MCF 10A (cell line): ENCODE measurements at regions not wholly inside any gene's neighbourhood (a gene's known extent, or its start where the extent isn't known, plus 50 kb on each side); places are given as distances from the start of the nearest gene placed in this dataset.

ENCODE experiments used
- BruUV-seq: library from RNA; stranded (reverse); fragments of 400-500 nt; replicated peaks from 2 replicates; lab custom pipeline; 2021; lab: Mats Ljungman, UMichigan
- CTCF ChIA-PET: fragments of 300-600 bp; sonication (Branson Sonifier 250); formaldehyde crosslinking; extraction: SDS; loops from one replicate; lab custom pipeline; 2021; ENCODE audit warnings: antibody characterized with exemption, inconsistent platforms; lab: Yijun Ruan, JAX
- POLR2A ChIA-PET: fragments of 300-600, 350-650 bp; sonication (Branson Sonifier 250); formaldehyde crosslinking; extraction: SDS; loops from one replicate; lab custom pipeline; 2020; ENCODE audit warnings: antibody characterized with exemption, inconsistent platforms; lab: Yijun Ruan, JAX
- DNase-seq: peaks from one replicate; pipeline ENCODE4 v3.0.0-alpha.2; 2018; ENCODE audit not compliant: unreplicated experiment
- H3K27ac Mint-ChIP-seq: one replicate; pipeline ENCODE4 v1.8.0; 2022; ENCODE audit warnings: mild to moderate bottlenecking, low read depth, mixed read lengths; ENCODE audit not compliant: unreplicated experiment
- H3K27me3 Mint-ChIP-seq: one replicate; pipeline ENCODE4 v1.8.0; 2022; ENCODE audit warnings: mixed read lengths; ENCODE audit not compliant: insufficient read depth, unreplicated experiment
- H3K36me3 Mint-ChIP-seq: one replicate; pipeline ENCODE4 v1.8.0; 2022; ENCODE audit warnings: mild to moderate bottlenecking, moderate library complexity, mixed read lengths; ENCODE audit not compliant: insufficient read depth, unreplicated experiment
- H3K4me1 Mint-ChIP-seq: one replicate; pipeline ENCODE4 v1.8.0; 2022; ENCODE audit warnings: mixed read lengths; ENCODE audit not compliant: insufficient read depth, unreplicated experiment
- H3K4me3 Mint-ChIP-seq: one replicate; pipeline ENCODE4 v1.8.0; 2022; ENCODE audit warnings: mild to moderate bottlenecking, moderate library complexity, mixed read lengths; ENCODE audit not compliant: unreplicated experiment
- H3K9me3 Mint-ChIP-seq: one replicate; pipeline ENCODE4 v1.8.0; 2022; ENCODE audit warnings: mixed read lengths; ENCODE audit not compliant: unreplicated experiment
- intact Hi-C: fragments of 100-400 bp; cut with micrococcal nuclease; formaldehyde crosslinking; loops from 2 replicates; pipeline ENCODE4 v1.14.1; 2022
- TF ChIP-seq, protein P1 (sequence below): fragments of 200-600 bp; IDR thresholded peaks from one replicate; pipeline ENCODE4 v1.8.0; 2022; ENCODE audit warnings: antibody characterized with exemption, mild to moderate bottlenecking; ENCODE audit not compliant: unreplicated experiment

DNA sequence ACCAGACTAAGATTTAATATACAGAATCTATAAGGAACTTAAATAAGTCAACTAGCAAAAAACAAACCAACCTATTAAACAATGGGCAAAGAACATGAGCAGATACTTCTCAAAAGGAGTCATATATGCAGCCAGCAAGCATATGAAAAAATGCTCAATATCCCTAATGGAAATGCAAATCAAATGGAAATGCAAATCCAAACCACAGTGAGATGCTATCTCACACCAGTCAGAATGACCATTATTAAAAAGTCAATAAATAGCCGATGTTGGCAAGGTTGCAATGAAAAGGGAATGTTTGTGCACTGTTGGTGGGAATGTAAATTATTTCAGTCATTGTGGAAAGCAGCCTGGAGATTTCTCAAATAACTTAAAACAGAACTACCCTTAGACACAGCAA is 97.0 kb upstream of the SLC6A14 start:
- TF ChIP-seq, protein P1, sequence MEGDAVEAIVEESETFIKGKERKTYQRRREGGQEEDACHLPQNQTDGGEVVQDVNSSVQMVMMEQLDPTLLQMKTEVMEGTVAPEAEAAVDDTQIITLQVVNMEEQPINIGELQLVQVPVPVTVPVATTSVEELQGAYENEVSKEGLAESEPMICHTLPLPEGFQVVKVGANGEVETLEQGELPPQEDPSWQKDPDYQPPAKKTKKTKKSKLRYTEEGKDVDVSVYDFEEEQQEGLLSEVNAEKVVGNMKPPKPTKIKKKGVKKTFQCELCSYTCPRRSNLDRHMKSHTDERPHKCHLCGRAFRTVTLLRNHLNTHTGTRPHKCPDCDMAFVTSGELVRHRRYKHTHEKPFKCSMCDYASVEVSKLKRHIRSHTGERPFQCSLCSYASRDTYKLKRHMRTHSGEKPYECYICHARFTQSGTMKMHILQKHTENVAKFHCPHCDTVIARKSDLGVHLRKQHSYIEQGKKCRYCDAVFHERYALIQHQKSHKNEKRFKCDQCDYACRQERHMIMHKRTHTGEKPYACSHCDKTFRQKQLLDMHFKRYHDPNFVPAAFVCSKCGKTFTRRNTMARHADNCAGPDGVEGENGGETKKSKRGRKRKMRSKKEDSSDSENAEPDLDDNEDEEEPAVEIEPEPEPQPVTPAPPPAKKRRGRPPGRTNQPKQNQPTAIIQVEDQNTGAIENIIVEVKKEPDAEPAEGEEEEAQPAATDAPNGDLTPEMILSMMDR, result no peak
- intact Hi-C loops, result no loop called here
- DNase-seq, result no peak
- Mint-ChIP-seq H3K4me1 (no peaks in the 10 kb centered on the region), H3K27me3 (peaks cover 28% of the 10 kb centered on the region), H3K36me3 (no peaks in the 10 kb centered on the region), H3K4me3 (no peak overlapping the region), H3K27ac (no peak overlapping the region), H3K9me3 (no peaks in the 10 kb centered on the region)
- POLR2A ChIA-PET, result no interaction called here
- no TSS peak for BruUV-seq
- CTCF ChIA-PET, result no interaction called here

DNA sequence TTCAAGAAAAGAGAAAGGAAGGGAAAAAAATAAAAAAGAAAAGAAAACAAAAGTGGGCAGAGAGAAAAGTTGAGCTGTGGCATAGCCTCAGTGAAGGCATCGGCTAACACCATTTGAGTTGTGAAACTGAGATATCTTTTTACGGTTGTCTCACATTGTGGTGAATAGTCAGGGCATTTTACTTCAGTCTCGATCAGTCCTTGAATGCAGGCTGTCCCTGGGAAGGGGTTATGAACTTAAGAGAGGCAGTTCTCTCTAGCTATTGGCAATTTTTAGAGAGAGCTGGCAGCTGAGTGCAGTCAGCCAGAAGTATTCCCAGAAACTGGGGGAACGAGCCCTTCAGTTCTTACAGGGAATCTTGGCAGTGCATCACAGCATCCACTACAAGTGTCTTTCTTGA is 93.5 kb upstream of the SLC6A14 start:
- DNase-seq, result no peak
- no TSS peak for BruUV-seq
- TF ChIP-seq, protein P1, result no peak
- POLR2A ChIA-PET, result no interaction called here
- Mint-ChIP-seq H3K4me3 (no peak overlapping the region), H3K9me3 (no peaks in the 10 kb centered on the region), H3K27me3 (peaks cover 37% of the 10 kb centered on the region), H3K27ac (no peak overlapping the region), H3K36me3 (no peaks in the 10 kb centered on the region), H3K4me1 (no peaks in the 10 kb centered on the region)
- intact Hi-C loops, result no loop called here
- CTCF ChIA-PET, result interaction anchor here (0.6 kb wide), 1 partner anchor 1912 kb away, joined by 5 read pairs; no protein-coding TSS in a partner anchor

DNA sequence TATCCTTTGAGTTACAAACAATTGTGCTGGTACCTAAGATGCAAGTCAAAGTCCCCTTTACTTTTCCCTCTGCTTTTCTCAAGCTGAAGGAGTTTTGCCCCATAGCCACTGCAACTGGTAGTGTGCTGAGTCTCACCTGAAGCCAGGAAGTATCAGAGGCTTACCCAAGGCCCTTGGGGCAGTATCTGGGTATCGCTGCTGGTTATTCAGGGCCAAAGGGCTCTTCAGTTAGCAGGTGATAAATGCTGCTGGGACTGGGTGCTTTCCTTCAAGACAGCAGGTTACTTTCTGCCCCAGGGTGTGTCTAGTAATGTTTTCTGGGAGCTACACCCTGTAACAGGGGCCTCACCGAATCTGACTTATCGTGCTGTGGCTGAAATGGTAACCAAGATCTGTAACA is 90.4 kb upstream of the SLC6A14 start:
- Mint-ChIP-seq H3K4me1 (no peaks in the 10 kb centered on the region), H3K27ac (no peak overlapping the region), H3K36me3 (peaks cover 4% of the 10 kb centered on the region), H3K4me3 (no peak overlapping the region), H3K27me3 (peaks cover 62% of the 10 kb centered on the region), H3K9me3 (no peaks in the 10 kb centered on the region)
- DNase-seq, result no peak
- BruUV-seq, result no TSS peak
- POLR2A ChIA-PET, result no interaction called here
- CTCF ChIA-PET, result interaction anchor here (0.6 kb wide), 1 partner anchor 634 kb away, joined by 4 read pairs; no protein-coding TSS in a partner anchor
- TF ChIP-seq, protein P1, result no peak
- intact Hi-C loops, result no loop called here

- Mint-ChIP-seq H3K4me1 (no peaks in the 10 kb centered on the region), H3K36me3 (no peaks in the 10 kb centered on the region), H3K27ac (peak overlapping the region; percentile 26), H3K4me3 (no peak overlapping the region), H3K9me3 (no peaks in the 10 kb centered on the region), H3K27me3 (peaks cover 66% of the 10 kb centered on the region)
- POLR2A ChIA-PET, result no interaction called here
- TF ChIP-seq, protein P1, result no peak
- intact Hi-C loops, result no loop called here
- no peak for DNase-seq
- CTCF ChIA-PET, result interaction anchor here (0.7 kb wide), 2 partner anchors 11 to 131 kb away, joined by 3 read pairs; no protein-coding TSS in a partner anchor
- no TSS peak for BruUV-seq
Observed at GRCh38 chrX:116357329-116357728, 79.1 kb upstream of the SLC6A14 start.
